GM23338 (cell line): ENCODE measurements at regions not wholly inside any gene's neighbourhood (a gene's known extent, or its start where the extent isn't known, plus 50 kb on each side); places are given as distances from the start of the nearest gene placed in this dataset.

Source experiments
- ATAC-seq: fragments of 200-7000 bp; cut with Tn5 transposase; 3 replicates; pipeline ENCODE4 v1.9.1; 2020
- DNase-seq: peaks from one replicate; pipeline ENCODE4 v3.0.0-alpha.2; 2015; ENCODE audit warnings: low spot score
- H2AFZ ChIP-seq: fragments of 200-600 bp; sonication (generic); 2 replicates; pipeline ENCODE4 v1.8.0; 2016; ENCODE audit warnings: antibody characterized with exemption, mild to moderate bottlenecking, moderate library complexity
- H3F3A ChIP-seq: fragments of 200-600 bp; sonication (generic); replicated peaks from 2 replicates; pipeline ENCODE4 v1.8.0; 2017; ENCODE audit warnings: antibody characterized with exemption, mixed run types, low read depth
- H3K27ac ChIP-seq: fragments of 200-600 bp; sonication (generic); 2 replicates; pipeline ENCODE4 v1.6.1; 2016; ENCODE audit warnings: low read depth
- H3K27me3 ChIP-seq: fragments of 200-600 bp; sonication (generic); 2 replicates; pipeline ENCODE4 v1.8.0; 2016; ENCODE audit warnings: mild to moderate bottlenecking, mixed run types, moderate library complexity; ENCODE audit not compliant: insufficient read depth
- H3K36me3 ChIP-seq: fragments of 200-600 bp; sonication (generic); 2 replicates; pipeline ENCODE4 v1.8.0; 2016; ENCODE audit warnings: mild to moderate bottlenecking; ENCODE audit not compliant: insufficient read depth
- H3K4me1 ChIP-seq: fragments of 200-600 bp; sonication (generic); 2 replicates; pipeline ENCODE4 v1.8.0; 2016; ENCODE audit warnings: mild to moderate bottlenecking, moderate library complexity; ENCODE audit not compliant: insufficient read depth
- H3K4me2 ChIP-seq: fragments of 200-600 bp; sonication (generic); 2 replicates; pipeline ENCODE4 v1.7.1; 2017; ENCODE audit warnings: mixed run types
- H3K4me3 ChIP-seq: fragments of 200-600 bp; sonication (generic); 2 replicates; pipeline ENCODE4 v1.6.1; 2016; ENCODE audit warnings: mixed run types
- H3K79me2 ChIP-seq: fragments of 200-600 bp; sonication (generic); replicated peaks from 2 replicates; pipeline ENCODE4 v1.8.0; 2017; ENCODE audit warnings: mild to moderate bottlenecking; ENCODE audit not compliant: insufficient read depth
- H3K9me2 ChIP-seq: fragments of 200-600 bp; sonication (generic); 2 replicates; pipeline ENCODE4 v1.8.0; 2017; ENCODE audit not compliant: insufficient read depth
- H4K20me1 ChIP-seq: fragments of 200-600 bp; sonication (generic); replicated peaks from 2 replicates; pipeline ENCODE4 v1.8.0; 2017; ENCODE audit warnings: mild to moderate bottlenecking; ENCODE audit not compliant: insufficient read depth
- H3K27ac Mint-ChIP-seq: 2 replicates; pipeline ENCODE4 v1.8.0; 2020; ENCODE audit warnings: inconsistent platforms, mild to moderate bottlenecking, moderate library complexity, mixed read lengths
- H3K27me3 Mint-ChIP-seq: 3 replicates; pipeline ENCODE4 v1.8.0; 2022; ENCODE audit warnings: low read depth, mild to moderate bottlenecking, moderate library complexity, mixed read lengths, inconsistent platforms; ENCODE audit not compliant: insufficient read depth, poor library complexity
- H3K36me3 Mint-ChIP-seq: 3 replicates; pipeline ENCODE4 v1.8.0; 2021; ENCODE audit warnings: low read depth, mild to moderate bottlenecking, inconsistent platforms, moderate library complexity, mixed read lengths
- H3K4me1 Mint-ChIP-seq: 3 replicates; pipeline ENCODE4 v1.8.0; 2020; ENCODE audit warnings: mild to moderate bottlenecking, inconsistent platforms, mixed read lengths
- H3K4me3 Mint-ChIP-seq: 3 replicates; pipeline ENCODE4 v1.8.0; 2021; ENCODE audit warnings: moderate library complexity, mild to moderate bottlenecking, inconsistent platforms, mixed read lengths
- H3K9me3 Mint-ChIP-seq: 3 replicates; pipeline ENCODE4 v1.8.0; 2020; ENCODE audit warnings: moderate library complexity, mild to moderate bottlenecking, inconsistent platforms, mixed read lengths
- CREB1 ChIP-seq: fragments of 250-450 bp; sonication (Bioruptor Pico); IDR thresholded peaks from 2 replicates; pipeline ENCODE4 v1.5.0; 2020; ENCODE audit warnings: low read depth, mild to moderate bottlenecking, moderate library complexity
- CTCF ChIP-seq, 2 experiments: fragments of 200-600 bp in 1 of 2; sonication (generic) in 1 of 2; conservative IDR thresholded peaks; 2 replicates each; pipeline versions ENCODE4 v1.5.1 to v1.6.1; 2016 to 2017; ENCODE audit warnings: antibody characterized with exemption in 2 of 2, low read depth in 2 of 2, mild to moderate bottlenecking in 2 of 2, moderate library complexity in 1 of 2
- ETS1 ChIP-seq: IDR thresholded peaks from 2 replicates; pipeline ENCODE4 v1.6.1; 2016; ENCODE audit warnings: antibody characterized with exemption
- EZH2 ChIP-seq: fragments of 200-600 bp; sonication (generic); IDR thresholded peaks from one replicate; pipeline ENCODE4 v1.8.0; 2017; ENCODE audit warnings: antibody characterized with exemption, mild to moderate bottlenecking, low read depth; ENCODE audit not compliant: unreplicated experiment
- EZH2phosphoT487 ChIP-seq: fragments of 200-600 bp; sonication (generic); IDR thresholded peaks from one replicate; pipeline ENCODE4 v1.8.1; 2018; ENCODE audit warnings: antibody characterized with exemption; ENCODE audit not compliant: unreplicated experiment
- JUNB ChIP-seq: IDR thresholded peaks from one replicate; pipeline ENCODE4 v1.6.1; 2016; ENCODE audit warnings: antibody characterized with exemption; ENCODE audit not compliant: unreplicated experiment
- NANOG ChIP-seq: IDR thresholded peaks from 2 replicates; pipeline ENCODE4 v1.6.1; 2016; ENCODE audit warnings: antibody characterized with exemption, borderline replicate concordance
- POLR2AphosphoS5 ChIP-seq: IDR thresholded peaks from 2 replicates; pipeline ENCODE4 v1.6.1; 2016; ENCODE audit warnings: antibody characterized with exemption, low read depth
- REST ChIP-seq: IDR thresholded peaks from one replicate; pipeline ENCODE4 v1.6.1; 2018; ENCODE audit warnings: antibody characterized with exemption; ENCODE audit not compliant: unreplicated experiment
- STAT1 ChIP-seq: IDR thresholded peaks from one replicate; pipeline ENCODE4 v1.6.1; 2016; ENCODE audit warnings: antibody characterized with exemption; ENCODE audit not compliant: unreplicated experiment
- ZNF114 ChIP-seq: fragments of 250-450 bp; sonication (Bioruptor Pico); IDR thresholded peaks from 2 replicates; pipeline ENCODE4 v1.5.0; 2020; ENCODE audit warnings: mild to moderate bottlenecking, moderate library complexity
- ZNF331 ChIP-seq: fragments of 250-450 bp; sonication (Bioruptor Pico); IDR thresholded peaks from 2 replicates; pipeline ENCODE4 v1.5.0; 2020; ENCODE audit warnings: low read depth, mild to moderate bottlenecking, moderate library complexity
- ZNF462 ChIP-seq: fragments of 250-450 bp; sonication (Bioruptor Pico); IDR thresholded peaks from 2 replicates; pipeline ENCODE4 v1.5.0; 2020; ENCODE audit warnings: mild to moderate bottlenecking, moderate library complexity

- Histone ChIP-seq H3K79me2 (no peaks in the 10 kb centered on the region), H3K36me3 (no peaks in the 10 kb centered on the region), H2AFZ (peak overlapping the region; percentile 39; the same call in 1 of the 2 replicates), H3K4me2 (no peak overlapping the region), H3K9me2 (peaks cover 14% of the 10 kb centered on the region), H3K27me3 (no peaks in the 10 kb centered on the region), H3K4me1 (0 out of 2 replicates have a peak, but pooled peaks cover 10% of the 10 kb centered on the region), H4K20me1 (no peaks in the 10 kb centered on the region), H3F3A (no peaks in the 10 kb centered on the region), H3K27ac (no peak overlapping the region), H3K4me3 (no peak overlapping the region)
- H3K27ac Mint-ChIP-seq: no peak overlapping the region
- peaks cover 3% of the 10 kb centered on the region; the same call in 1 of the 3 replicates for H3K36me3 Mint-ChIP-seq
- no peak overlapping the region for H3K4me3 Mint-ChIP-seq
- H3K4me1 Mint-ChIP-seq: peaks cover 6% of the 10 kb centered on the region
- ATAC-seq (0 out of 3 replicates have a peak, but pooled peaks have one; percentile 29), DNase-seq (no peak)
- peaks cover 2% of the 10 kb centered on the region; the same call in 1 of the 3 replicates for H3K9me3 Mint-ChIP-seq
- TF ChIP-seq ZNF114 (CRISPR knock-in tag): no peak
- TF ChIP-seq EZH2phosphoT487: no peak
- TF ChIP-seq JUNB: no peak
- no peak for TF ChIP-seq NANOG
- TF ChIP-seq POLR2AphosphoS5: no peak
- TF ChIP-seq REST: no peak
- TF ChIP-seq CTCF (conservative IDR thresholded peaks at IDR 0.05; ENCODE audit: low read depth in 2 of 2): no peak
- no peak for TF ChIP-seq ZNF462
- TF ChIP-seq ZNF331 (CRISPR knock-in tag): no peak
- no peak for TF ChIP-seq ETS1
- TF ChIP-seq EZH2: no peak
- TF ChIP-seq CREB1 (CRISPR knock-in tag): no peak
- no peak for TF ChIP-seq STAT1
- H3K27me3 Mint-ChIP-seq: no peaks in the 10 kb centered on the region
These were observed 864.9 kb upstream of the ID2 start for GRCh38 chr2:7816944-7817343.
